PC-3 (cell line): ENCODE measurements at regions not wholly inside any gene's neighbourhood (a gene's known extent, or its start where the extent isn't known, plus 50 kb on each side); places are given as distances from the start of the nearest gene placed in this dataset.

Source experiments
- ATAC-seq: fragments of 200-7000 bp; cut with Tn5 transposase; 2 replicates; pipeline ENCODE4 v1.9.1; 2020; ENCODE audit warnings: mild to moderate bottlenecking, moderate library complexity
- BruUV-seq: library from RNA; stranded (reverse); fragments of 400-500 nt; replicated peaks from 2 replicates; lab custom pipeline; 2021; lab: Mats Ljungman, UMichigan
- CTCF ChIA-PET: fragments of 300-600 bp; sonication (Branson Sonifier 250); formaldehyde crosslinking; loops from one replicate; lab custom pipeline; 2022; ENCODE audit warnings: antibody characterized with exemption; lab: Charles Lee
- POLR2A ChIA-PET: fragments of 300-600 bp; sonication (Branson Sonifier 250); formaldehyde crosslinking; loops from one replicate; lab custom pipeline; 2022; ENCODE audit warnings: antibody characterized with exemption; ENCODE audit not compliant: unreplicated experiment; lab: Charles Lee
- DNase-seq: peaks from one replicate; pipeline ENCODE4 v3.0.0-alpha.2; 2015
- H2AFZ ChIP-seq: fragments of 300-600 bp; sonication (generic); 2 replicates; pipeline ENCODE4 v1.6.0; 2016; ENCODE audit warnings: antibody characterized with exemption, low read length
- H3F3A ChIP-seq: fragments of 300-600 bp; sonication (generic); one replicate; pipeline ENCODE4 v1.6.0; 2017; ENCODE audit warnings: antibody characterized with exemption, low read length, control low read depth, mild to moderate bottlenecking; ENCODE audit not compliant: unreplicated experiment
- H3K27ac ChIP-seq: fragments of 300-600 bp; sonication (generic); 2 replicates; pipeline ENCODE4 v1.5.1; 2016; ENCODE audit warnings: mild to moderate bottlenecking, low read length
- H3K27me3 ChIP-seq: fragments of 300-600 bp; sonication (generic); 2 replicates; pipeline ENCODE4 v1.6.1; 2016; ENCODE audit warnings: low read length, mixed read lengths
- H3K36me3 ChIP-seq: fragments of 300-600 bp; sonication (generic); 2 replicates; pipeline ENCODE4 v1.6.1; 2016; ENCODE audit warnings: low read depth, mixed run types, low read length, mixed read lengths
- H3K4me1 ChIP-seq: fragments of 300-600 bp; sonication (generic); 2 replicates; pipeline ENCODE4 v1.5.1; 2016; ENCODE audit warnings: low read length; ENCODE audit not compliant: insufficient read depth
- H3K4me2 ChIP-seq: fragments of 300-600 bp; sonication (generic); 2 replicates; pipeline ENCODE4 v1.6.0; 2016; ENCODE audit warnings: low read length
- H3K4me3 ChIP-seq: fragments of 300-600 bp; sonication (generic); 2 replicates; pipeline ENCODE4 v1.5.1; 2016; ENCODE audit warnings: mild to moderate bottlenecking, low read length, mixed read lengths
- H3K79me2 ChIP-seq: fragments of 300-600 bp; sonication (generic); 2 replicates; pipeline ENCODE4 v1.6.1; 2017; ENCODE audit warnings: low read length, mixed read lengths
- H3K9ac ChIP-seq: fragments of 300-600 bp; sonication (generic); 2 replicates; pipeline ENCODE4 v1.6.0; 2016; ENCODE audit warnings: mild to moderate bottlenecking, low read length
- H3K9me2 ChIP-seq: fragments of 300-600 bp; sonication (generic); replicated peaks from 2 replicates; pipeline ENCODE4 v1.6.1; 2016; ENCODE audit warnings: mixed run types, low read length, mixed read lengths
- H3K9me3 ChIP-seq: fragments of 300-600 bp; sonication (generic); 2 replicates; pipeline ENCODE4 v1.6.1; 2016; ENCODE audit warnings: low read length, mixed read lengths
- H4K20me1 ChIP-seq: fragments of 300-600 bp; sonication (generic); 2 replicates; pipeline ENCODE4 v1.6.1; 2016; ENCODE audit warnings: low read length, mixed read lengths
- EZH2 ChIP-seq: fragments of 300-600 bp; sonication (generic); IDR thresholded peaks from one replicate; pipeline ENCODE4 v1.6.1; 2017; ENCODE audit warnings: antibody characterized with exemption, mild to moderate bottlenecking, low read length; ENCODE audit not compliant: unreplicated experiment
- EZH2phosphoT487 ChIP-seq: fragments of 300-600 bp; sonication (generic); IDR thresholded peaks from 2 replicates; pipeline ENCODE4 v1.6.1; 2018; ENCODE audit warnings: mild to moderate bottlenecking, antibody characterized with exemption, low read length, borderline replicate concordance
- intact Hi-C: fragments of 100-400 bp; cut with micrococcal nuclease; formaldehyde crosslinking; loops from 2 replicates; pipeline ENCODE4 v1.9.0; 2023
- TF ChIP-seq, protein P1 (sequence below): fragments of 300-600 bp; sonication (generic); conservative IDR thresholded peaks from 2 replicates; pipeline ENCODE4 v1.5.1; 2017; ENCODE audit warnings: antibody characterized with exemption, low read depth, mild to moderate bottlenecking, low read length

- Histone ChIP-seq H3K4me3 (no peak overlapping the region), H3K36me3 (no peaks in the 10 kb centered on the region), H3K4me2 (no peak overlapping the region), H3K27ac (no peak overlapping the region), H3K4me1 (no peaks in the 10 kb centered on the region), H3K79me2 (no peaks in the 10 kb centered on the region), H3K9me2 (no peaks in the 10 kb centered on the region), H2AFZ (no peak overlapping the region), H4K20me1 (no peaks in the 10 kb centered on the region), H3K27me3 (no peaks in the 10 kb centered on the region), H3K9me3 (no peaks in the 10 kb centered on the region), H3F3A (no peaks in the 10 kb centered on the region), H3K9ac (no peak overlapping the region)
- POLR2A ChIA-PET: no interaction called here
- no peak for TF ChIP-seq EZH2
- no peak for TF ChIP-seq EZH2phosphoT487
- TF ChIP-seq, protein P1, sequence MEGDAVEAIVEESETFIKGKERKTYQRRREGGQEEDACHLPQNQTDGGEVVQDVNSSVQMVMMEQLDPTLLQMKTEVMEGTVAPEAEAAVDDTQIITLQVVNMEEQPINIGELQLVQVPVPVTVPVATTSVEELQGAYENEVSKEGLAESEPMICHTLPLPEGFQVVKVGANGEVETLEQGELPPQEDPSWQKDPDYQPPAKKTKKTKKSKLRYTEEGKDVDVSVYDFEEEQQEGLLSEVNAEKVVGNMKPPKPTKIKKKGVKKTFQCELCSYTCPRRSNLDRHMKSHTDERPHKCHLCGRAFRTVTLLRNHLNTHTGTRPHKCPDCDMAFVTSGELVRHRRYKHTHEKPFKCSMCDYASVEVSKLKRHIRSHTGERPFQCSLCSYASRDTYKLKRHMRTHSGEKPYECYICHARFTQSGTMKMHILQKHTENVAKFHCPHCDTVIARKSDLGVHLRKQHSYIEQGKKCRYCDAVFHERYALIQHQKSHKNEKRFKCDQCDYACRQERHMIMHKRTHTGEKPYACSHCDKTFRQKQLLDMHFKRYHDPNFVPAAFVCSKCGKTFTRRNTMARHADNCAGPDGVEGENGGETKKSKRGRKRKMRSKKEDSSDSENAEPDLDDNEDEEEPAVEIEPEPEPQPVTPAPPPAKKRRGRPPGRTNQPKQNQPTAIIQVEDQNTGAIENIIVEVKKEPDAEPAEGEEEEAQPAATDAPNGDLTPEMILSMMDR: no peak
- DNase-seq (no peak), ATAC-seq (no peak)
- CTCF ChIA-PET: no interaction called here
- intact Hi-C loops: no loop called here
- BruUV-seq: no TSS peak
Measured at GRCh38 chr6:95159557-95159956, 417.8 kb upstream of the MANEA start.

DNA sequence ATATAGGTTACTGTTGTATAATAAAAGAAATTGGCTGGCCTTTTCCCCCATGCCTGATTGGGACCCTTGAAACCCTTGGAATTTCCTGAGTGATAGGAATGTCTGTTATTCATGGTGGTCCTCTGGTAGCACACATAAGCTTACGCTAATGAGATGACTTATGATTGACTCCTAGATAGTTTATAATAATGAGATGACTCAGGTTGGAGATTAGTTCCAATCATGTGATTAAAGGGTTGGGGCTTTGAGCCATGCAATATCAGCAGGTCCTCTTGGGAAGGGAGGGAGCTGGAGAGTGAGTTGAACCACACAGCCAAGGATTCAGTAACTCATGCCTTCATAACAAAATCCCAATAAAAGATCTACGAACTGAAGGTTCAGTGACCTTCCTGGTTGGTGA, 407.6 kb upstream of the MANEA start:
- TF ChIP-seq EZH2 (no peak), EZH2phosphoT487 (no peak)
- TF ChIP-seq, protein P1: no peak
- Histone ChIP-seq H3K27me3 (no peaks in the 10 kb centered on the region), H3K4me2 (no peak overlapping the region), H3K4me3 (no peak overlapping the region), H4K20me1 (no peaks in the 10 kb centered on the region), H3K9me2 (no peaks in the 10 kb centered on the region), H3K4me1 (no peaks in the 10 kb centered on the region), H3K27ac (no peak overlapping the region), H3K36me3 (no peaks in the 10 kb centered on the region), H3K9me3 (no peaks in the 10 kb centered on the region), H3K9ac (no peak overlapping the region), H3K79me2 (no peaks in the 10 kb centered on the region), H3F3A (no peaks in the 10 kb centered on the region), H2AFZ (no peak overlapping the region)
- no peak for ATAC-seq
- DNase-seq: no peak
- CTCF ChIA-PET: no interaction called here
- intact Hi-C loops: no loop called here
- no TSS peak for BruUV-seq
- POLR2A ChIA-PET: no interaction called here

DNA sequence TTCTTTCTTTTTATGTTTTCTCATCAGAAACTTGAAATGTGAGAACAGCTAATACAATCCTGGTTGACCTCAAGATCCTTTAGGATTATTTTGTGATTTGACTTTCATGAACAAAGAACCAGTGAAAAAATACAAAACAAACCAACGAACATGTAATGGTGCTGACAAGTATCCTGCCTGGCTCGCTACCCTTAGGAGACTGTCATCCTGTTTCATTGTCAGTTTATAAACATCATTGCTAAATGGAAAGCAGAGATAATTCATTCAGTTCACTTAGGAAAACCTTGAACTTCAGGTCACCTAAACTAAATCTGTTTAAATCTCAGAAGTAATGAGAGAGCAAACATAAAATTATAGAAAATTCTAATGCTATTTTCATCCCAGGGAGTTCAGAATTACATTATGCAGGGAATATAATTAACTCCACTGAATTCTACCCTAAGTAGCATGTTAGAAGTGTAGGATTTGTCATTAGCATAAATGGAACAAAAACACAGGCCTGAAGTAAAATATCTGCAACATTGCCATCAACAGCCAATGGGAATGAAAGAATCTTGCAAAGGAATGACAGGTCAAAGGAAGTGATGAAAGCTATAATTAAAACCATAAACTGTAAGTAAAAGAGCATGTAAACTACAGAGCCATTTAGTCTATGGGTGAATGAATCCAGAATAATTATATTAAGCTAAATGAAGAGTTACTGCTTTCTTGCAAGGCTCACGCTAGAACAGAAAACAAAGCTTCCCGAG, 401.2 kb upstream of the MANEA start:
- Histone ChIP-seq H3K4me3 (no peak overlapping the region), H3K9ac (no peak overlapping the region), H3K9me3 (no peaks in the 10 kb centered on the region), H3K79me2 (no peaks in the 10 kb centered on the region), H3F3A (no peaks in the 10 kb centered on the region), H2AFZ (no peak overlapping the region), H4K20me1 (no peaks in the 10 kb centered on the region), H3K27ac (no peak overlapping the region), H3K27me3 (no peaks in the 10 kb centered on the region), H3K4me2 (no peak overlapping the region), H3K36me3 (no peaks in the 10 kb centered on the region), H3K4me1 (no peaks in the 10 kb centered on the region), H3K9me2 (no peaks in the 10 kb centered on the region)
- ChIA-PET CTCF (no interaction called here), POLR2A (no interaction called here)
- TF ChIP-seq EZH2phosphoT487 (no peak), EZH2 (no peak)
- TF ChIP-seq, protein P1: no peak
- intact Hi-C loops: no loop called here
- no peak for ATAC-seq
- no TSS peak for BruUV-seq
- DNase-seq: no peak
